ENCODE measurements at regions not wholly inside any gene's neighbourhood (a gene's known extent, or its start where the extent isn't known, plus 50 kb on each side); places are given as distances from the start of the nearest gene placed in this dataset.

DNA sequence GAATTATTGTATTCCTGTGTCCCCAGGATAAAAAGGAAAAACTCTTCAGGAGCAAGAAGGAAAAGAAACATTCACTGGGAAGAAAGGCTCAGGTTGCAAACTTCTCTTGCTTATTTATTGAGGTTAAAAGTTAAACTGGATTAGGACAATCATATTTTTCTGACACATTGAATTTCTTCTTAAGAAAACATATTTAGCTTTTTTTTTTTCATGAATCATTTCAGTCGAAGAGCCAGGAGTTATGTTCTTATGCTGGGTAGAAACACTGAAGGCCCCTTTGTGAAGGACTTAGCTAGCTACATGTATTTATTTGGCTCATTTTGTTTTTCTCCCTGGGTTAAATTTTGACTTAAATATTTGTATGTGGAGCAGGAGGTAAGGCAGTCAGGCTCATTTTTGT lies 434.0 kb downstream of the KLF5 start:
- no peak for DNase-seq (ENCODE audit: low spot score)
- intact Hi-C loops (cut with DNase I), result no loop called here

DNA sequence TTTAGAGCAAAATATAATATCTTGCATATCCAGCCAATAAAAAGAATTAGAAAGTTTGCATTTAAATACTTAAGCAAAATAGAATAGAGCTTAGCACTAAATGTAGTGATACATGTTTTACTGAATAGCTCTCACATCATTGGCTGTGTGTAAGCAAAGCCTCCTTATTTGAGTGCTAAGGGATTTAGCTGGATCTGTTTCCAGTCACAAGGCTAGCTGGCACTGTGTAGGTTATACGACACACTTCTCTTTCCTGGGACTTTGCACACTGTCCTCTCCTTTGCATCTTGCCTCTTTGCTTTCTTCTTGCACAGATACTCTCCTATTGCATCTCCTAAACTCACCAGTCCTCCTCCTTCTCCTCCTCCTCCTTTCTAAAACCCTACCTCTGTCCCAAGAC lies 423.8 kb downstream of the KLF5 start:
- no peak for DNase-seq (ENCODE audit: low spot score)
- intact Hi-C loops (cut with DNase I), result no loop called here

DNA sequence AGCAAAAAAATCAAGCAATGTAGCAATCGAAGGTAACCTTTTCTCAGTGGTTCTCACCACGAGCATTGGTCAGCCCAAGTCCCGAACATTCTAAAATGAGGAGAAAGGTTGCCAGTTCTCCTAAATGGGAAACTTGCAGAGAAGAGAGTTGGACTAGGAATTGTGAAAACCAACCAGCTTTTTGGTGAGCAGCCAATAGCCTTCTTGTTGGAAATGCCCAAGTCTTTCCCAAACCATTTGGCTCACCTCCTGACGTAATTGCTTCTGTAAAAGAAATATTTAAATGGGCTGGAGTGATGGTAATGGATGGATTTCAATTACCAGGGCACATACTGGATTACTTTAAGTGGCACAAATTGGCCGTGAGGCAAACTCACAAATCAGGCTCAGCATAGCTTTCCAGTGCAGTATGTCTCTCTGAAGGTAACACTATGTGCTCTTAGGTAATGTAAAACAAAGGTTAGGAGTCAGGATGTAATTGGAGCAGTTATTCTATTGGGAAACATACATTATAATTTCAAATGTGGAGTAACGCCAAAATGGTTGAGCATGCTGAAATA lies 423.2 kb downstream of the KLF5 start:
- intact Hi-C loops (cut with DNase I), result no loop called here
- DNase-seq (ENCODE audit: low spot score), result no peak

DNA sequence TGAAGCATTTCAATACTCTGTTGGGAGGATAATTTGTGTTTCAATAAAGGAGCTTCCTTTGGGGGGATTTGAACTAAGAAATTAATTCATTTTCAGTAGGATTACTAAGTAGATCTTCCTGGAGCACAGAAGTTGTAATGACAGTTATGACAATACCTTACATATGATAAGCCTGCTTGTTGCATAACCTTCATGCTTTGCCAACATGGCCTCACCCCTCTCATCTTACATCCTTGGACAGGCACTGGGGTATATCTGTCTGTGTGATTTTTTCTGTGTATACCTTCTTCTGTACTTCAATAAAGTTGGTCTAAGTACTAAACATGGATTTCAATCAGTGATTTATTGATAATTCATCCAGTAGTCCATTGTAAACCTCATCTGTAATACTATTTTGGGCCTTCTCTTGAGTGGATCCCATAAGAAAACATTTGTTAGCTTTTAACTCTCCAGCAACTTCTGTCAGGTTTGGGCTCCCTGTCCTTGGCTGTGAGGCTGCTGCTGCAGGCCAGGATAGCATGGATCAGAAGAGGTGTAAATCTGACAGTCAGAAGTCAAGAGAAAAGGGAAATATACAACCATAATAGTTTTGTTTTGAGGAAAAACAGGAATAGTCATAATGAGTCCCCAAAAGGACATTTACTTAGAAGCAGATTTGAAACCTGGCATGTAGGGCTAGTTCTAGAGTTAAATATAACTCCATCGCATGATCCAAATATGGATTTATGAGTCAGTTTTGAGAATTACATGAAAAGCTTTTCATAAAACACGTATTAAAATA lies 422.2 kb downstream of the KLF5 start:
- intact Hi-C loops (cut with DNase I), result no loop called here
- DNase-seq (ENCODE audit: low spot score), result no peak

DNA sequence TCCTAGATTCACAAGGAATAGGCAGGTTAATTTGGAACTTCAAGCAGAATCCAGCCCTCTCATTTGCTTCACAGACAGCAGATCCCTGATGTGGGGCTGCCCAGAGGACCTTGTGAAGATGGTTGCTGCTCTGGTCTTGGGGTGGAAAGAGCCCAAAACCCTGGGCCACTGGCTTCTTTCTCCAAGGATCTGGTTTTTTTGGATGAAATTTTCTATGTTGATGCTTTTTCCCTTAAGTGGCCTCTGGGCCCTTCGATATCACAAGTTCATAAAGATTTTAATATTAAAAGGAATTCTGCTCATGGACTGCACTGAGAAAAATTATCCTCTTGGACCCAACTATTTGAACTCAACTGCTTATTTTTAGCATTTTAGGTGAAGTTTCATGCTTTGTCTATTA lies 421.1 kb downstream of the KLF5 start:
- intact Hi-C loops (cut with DNase I), result no loop called here
- no peak for DNase-seq (ENCODE audit: low spot score)

DNA sequence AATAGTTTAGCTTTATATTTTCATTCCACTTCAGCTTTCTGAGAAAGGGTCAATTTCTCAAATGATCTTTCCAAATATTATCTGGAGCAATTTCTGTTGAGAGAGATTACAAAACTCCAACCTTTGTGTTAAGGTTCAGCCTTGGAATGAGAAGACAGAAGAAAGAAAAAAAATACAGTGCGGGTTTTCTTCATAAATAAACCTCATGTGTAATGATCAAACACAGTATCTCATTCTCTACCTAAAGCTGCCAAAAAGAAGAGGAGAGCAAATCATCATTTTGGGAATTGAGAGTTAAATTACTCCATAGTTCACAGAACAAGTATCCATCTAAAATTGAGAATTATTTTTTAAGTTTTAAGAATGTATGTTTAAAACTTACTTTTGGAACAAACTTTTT lies 420.5 kb downstream of the KLF5 start:
- DNase-seq (ENCODE audit: low spot score), result no peak
- intact Hi-C loops (cut with DNase I), result no loop called here

DNA sequence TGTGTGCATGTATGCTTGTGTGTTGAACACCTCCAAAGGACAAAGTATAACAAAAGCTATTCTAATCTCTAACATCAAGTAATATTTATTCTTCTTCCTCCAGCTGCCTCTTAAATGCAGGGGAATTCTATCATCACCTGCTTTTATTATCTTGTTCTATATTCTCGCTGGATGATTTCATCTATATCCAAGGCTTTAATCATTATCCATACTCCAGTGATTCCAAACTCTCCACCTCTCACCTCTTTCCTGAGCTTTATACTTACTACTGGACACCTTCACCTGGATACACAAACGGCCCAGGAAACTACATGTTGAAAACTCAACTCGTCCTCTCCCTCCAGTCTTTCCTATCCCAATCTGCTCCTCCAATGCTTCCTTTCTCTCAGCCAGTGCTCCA lies 418.6 kb downstream of the KLF5 start:
- no peak for DNase-seq (ENCODE audit: low spot score)
- intact Hi-C loops (cut with DNase I), result no loop called here

DNA sequence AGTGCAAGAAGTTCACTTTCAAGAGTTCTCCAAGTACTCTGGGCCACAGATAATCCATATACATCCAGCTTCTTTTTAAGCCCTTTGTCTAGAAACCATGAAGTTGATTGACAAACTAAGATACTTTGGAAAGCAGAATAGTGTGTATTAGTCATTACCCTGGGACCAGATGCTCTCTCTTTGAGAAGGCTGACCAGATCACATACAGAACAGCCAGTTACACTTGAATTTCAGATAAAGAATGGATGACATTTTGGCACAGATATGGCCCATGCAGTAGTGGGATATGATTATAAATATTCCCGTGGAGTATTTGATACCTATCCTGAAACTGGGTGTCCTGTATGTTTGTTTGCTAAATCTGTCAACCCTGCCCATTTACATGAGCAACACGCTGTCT lies 414.2 kb downstream of the KLF5 start:
- DNase-seq (ENCODE audit: low spot score), result no peak
- intact Hi-C loops (cut with DNase I), result no loop called here

DNA sequence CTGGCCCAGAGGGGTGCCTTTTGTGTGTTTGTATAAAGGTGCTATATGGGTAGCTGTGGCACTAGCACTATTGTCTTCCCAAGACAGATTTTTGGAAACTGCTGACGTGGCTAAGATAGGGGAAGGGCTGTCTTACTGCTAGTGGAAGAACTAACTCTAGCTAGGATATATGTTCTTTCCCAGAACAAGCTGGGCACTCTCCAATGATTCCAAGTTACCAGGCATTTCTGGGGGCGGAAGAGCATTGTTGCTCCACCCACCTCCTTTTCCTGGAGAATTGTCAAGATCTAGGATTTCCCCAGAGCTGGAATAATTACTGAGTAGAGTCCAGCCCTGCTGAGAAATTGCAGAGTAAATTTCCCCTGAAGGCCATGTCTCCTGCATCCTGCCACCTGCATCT lies 408.3 kb downstream of the KLF5 start:
- intact Hi-C loops (cut with DNase I), result no loop called here
- DNase-seq (ENCODE audit: low spot score), result no peak

DNA sequence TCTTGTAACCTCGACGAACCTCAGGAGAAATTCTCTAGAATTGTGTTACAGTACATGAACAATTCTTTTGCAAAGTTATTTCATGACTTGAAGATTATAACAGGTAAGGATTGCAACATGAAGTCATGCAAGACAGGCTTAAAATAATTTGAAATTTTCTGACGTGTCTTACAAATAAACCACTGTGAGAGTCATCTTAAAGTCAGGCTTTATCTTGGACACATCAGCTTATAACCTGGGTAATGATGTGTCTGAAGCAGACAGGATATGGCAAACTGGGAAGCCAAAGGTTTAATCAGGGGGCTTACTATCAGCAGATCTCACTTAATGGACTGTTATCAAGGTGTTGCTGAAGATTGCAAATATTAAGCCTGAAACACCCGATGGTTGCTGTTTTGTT lies 407.8 kb downstream of the KLF5 start:
- DNase-seq (ENCODE audit: low spot score), result no peak
- intact Hi-C loops (cut with DNase I), result no loop called here

DNA sequence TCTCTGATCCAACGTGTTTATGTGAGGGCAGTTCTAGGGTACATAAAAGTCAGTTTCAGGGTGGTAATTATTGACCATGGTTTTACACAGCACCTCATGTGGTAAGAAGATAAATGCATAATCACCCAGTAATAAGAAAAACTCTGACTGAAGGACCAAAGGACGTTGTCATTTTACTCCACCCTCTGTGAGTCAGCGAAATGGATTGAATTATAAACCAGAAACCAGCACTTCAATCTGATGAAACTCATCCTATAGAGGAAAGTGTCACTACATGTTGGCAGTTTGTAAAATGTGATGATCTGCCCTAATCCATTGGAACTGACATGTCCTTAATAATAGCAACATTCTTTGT lies 406.8 kb downstream of the KLF5 start:
- intact Hi-C loops (cut with DNase I), result no loop called here
- no peak for DNase-seq (ENCODE audit: low spot score)

DNA sequence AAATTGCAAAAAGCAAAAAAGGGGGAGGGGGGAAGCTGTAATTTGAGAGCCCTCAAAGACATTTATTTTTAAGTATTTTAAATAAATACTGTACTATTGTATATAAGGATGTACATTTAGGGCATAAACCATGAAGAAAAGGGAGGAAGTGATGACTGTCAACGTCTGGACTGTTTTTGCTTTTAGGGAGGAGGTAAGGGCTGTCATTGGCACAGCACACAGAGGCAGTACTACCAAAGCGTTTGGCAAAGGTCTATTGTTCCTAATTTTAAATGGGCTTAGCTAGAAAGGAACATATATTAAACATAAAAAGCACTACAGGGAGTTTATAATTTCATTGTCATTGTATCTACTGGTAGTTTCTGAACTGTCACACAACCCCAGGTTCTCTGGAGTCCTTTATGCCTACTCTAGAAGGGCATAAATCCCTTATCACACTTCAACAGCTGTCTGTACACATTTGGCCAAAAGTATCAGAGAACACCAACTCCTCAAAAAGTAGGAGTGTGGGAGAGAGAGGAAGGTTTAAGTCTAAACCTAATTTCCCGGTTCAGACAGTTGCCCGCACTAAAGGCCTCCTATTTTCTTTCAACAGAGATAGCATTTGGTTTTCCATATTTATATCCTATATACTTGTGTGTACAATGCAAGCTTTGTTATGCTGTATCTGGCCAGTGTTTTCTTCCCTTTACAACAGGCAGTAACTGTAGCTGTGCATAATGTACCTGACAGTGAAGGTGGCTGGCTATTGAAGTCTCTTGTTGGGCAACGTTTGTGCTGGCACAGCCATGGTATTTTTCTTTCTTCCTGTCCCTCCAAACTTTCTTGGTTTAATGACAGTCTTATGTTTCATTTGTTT lies 406.2 kb downstream of the KLF5 start:
- DNase-seq (ENCODE audit: low spot score), result no peak
- intact Hi-C loops (cut with DNase I), result no loop called here

DNA sequence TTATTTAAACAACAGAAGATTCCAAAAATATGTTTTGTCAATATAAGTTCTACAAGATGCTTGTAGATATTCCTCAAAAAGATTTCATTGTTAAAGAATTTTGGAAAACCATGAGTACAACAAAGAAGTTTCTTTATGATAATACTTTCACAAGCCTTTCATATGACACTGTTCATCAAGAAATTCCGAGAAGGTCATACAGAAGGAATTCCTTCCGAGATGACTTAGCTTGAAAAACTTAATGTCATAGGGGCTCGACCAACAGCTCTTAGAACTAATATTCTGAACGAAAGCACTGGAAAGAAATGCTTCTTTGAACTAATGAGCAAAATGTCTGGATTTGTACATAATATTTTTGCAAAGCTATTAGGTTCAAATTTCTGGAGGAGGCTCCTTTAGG lies 403.4 kb downstream of the KLF5 start:
- intact Hi-C loops (cut with DNase I), result no loop called here
- no peak for DNase-seq (ENCODE audit: low spot score)

DNA sequence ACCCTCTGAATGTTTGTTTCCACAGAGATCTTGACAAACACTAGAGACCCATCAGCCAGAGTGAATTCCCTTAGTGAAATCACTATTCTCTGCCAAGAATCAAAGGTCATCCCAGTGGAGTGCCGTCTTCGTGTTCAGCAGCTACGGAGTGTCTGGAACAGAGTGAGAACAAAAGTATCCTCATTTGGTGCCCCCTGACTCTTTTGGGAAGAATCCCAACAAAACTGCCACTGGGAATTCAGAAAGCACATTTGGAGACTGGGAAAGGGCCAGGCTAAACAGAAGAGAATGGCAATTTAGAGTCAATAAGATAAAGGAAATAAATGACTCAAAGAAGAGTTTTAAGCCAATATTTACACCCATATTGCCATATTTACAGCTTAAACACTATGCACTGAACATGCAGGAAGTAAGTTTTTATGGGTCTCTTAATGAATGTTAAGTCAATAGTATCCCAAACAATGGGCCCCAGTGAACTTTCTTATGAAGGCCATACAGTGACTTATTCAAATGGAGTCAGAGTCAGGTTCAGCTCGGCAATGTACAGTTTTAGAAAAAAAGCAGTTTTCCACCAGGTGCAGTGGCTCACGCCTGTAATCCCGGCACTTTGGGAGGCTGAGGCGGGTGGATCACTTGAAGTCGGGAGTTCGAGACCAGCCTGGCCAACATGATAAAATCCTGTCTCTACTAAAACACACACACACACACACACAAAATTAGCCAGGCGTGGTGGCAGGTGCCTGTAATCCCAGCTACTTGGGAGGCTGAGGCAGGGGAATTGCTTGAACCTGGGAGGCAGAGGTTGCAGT lies 392.6 kb downstream of the KLF5 start:
- intact Hi-C loops (cut with DNase I), result no loop called here
- no peak for DNase-seq (ENCODE audit: low spot score)

DNA sequence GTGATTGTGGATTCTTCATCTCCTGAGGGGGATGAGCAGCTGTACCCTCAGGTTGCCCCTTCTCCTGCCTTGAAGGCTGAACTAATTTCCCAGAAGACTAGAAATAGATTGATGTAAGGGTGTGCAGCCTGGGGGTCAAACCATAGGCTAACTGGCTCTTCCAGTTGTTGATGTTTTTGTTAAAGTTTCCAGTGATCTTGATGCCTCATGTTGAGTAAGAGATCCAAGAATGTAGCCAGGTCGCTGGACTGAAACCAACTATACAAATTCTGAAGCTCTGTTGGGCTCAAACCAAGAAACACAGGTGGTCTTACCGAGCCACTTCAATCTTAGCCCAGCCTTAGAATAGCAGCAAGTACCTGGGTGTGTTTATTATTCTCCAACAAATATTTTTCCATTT lies 391.8 kb downstream of the KLF5 start:
- intact Hi-C loops (cut with DNase I), result no loop called here
- no peak for DNase-seq (ENCODE audit: low spot score)

DNA sequence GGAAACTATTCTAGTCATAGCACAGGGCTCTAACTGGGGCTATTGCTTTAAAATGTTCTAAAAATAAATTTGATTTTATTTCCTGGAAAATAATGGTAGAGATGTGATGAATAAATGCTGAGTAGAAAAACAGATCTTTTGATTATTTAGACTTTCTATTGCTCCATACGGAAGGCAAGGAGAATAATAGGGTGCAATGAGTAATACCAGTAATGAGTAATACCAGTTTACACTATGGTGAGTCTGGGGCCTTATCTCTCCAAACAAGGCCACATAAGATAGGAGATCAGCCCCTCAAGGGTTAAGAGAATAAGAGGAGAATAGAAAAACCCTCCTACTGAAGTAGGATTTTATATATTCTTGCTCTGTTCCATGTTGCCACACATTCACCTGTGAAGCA lies 390.4 kb downstream of the KLF5 start:
- no peak for DNase-seq (ENCODE audit: low spot score)
- intact Hi-C loops (cut with DNase I), result no loop called here

DNA sequence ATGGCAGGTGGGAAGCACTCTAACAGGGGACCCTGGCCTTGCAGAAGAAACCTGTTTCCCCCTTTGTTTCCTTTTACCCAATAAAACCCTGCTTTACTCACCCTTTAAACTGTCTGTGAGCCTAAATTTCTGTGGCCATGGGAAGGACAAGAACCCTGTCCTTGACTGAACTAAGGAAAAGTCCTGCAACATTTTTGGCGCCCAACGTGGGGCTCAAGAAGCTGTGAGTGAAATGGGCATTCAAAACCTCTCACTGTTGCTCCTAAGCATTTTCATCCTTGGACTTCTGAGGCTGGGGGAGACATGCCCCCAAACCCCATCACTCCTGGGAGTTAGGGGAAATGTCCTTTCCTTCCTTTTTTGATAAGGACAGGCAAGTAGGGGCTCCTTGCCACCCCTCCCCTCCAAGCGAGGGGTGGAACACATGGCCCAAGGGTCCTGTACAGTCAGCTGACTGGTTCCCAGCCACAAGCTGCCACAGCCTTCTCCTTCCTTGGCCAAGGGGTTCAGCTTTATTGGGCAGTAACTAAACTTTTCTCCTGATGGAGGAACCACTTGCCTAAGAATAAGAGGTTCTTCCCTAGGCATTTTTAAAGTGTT lies 381.6 kb downstream of the KLF5 start:
- intact Hi-C loops (cut with DNase I), result no loop called here
- DNase-seq (ENCODE audit: low spot score), result no peak

DNA sequence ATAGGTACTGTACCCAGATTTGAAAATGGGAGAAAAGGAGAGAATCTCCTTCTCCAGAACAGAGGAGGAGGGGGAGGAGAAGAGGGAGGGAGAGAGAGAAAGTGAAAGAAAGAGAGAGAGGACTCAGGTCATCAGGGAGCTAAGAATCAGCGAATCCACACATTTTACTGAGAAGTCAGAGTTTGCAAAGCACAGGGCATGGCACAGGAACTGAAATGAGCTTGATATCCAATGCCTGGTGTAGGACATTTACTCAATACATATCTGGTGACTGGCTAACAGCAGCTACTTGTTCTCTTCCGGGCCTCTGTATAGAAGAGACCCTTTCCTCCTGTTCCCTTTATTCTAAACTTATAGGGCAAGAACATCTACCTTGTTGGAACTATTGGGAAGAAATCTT lies 375.1 kb downstream of the KLF5 start:
- intact Hi-C loops (cut with DNase I), result no loop called here
- DNase-seq (ENCODE audit: low spot score), result no peak

DNA sequence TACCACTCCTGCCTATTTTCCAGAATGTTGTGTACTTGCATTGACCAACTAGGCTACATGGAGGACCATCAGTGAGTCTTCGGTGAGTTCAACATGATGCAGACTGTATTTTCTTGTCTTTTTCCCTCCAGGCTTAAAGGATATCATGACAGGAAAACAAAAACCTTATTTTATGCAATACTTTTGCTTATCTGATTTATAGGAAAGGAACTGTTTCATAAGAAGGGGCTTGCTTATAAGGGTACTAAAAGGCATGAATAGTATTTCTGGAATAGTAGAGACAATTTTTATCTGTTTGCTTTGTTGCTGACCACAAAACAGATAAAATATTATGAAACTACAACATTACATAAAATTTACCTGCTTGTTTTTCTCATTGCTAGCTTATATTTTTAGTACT lies 374.7 kb downstream of the KLF5 start:
- intact Hi-C loops (cut with DNase I), result no loop called here
- no peak for DNase-seq (ENCODE audit: low spot score)

DNA sequence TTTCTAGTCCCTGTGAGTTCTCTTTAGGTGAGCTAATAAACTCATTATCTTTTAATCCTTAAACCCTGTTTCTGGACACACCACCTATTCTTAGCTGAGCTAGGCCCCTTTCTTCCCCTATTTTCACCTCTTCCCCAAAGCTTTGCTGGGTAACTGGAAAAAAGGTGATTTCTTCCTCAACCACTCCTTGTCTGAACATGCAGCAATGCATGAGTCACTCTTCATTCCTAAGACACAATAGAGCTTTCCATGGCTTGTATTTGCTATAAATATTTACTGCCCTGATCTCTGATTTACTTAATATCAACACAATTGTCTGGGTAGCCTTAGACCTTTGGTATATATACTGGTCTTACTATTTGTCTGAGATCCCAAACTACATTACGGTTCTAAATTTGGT lies 370.9 kb downstream of the KLF5 start:
- DNase-seq (ENCODE audit: low spot score), result no peak
- intact Hi-C loops (cut with DNase I), result no loop called here

Data from posterior vena cava (tissue), 2 donors.